Activated T-cell treated with anti-CD3 and anti-CD28 coated beads, Interleukin-2, amount 50 U/mL, for 4 hours (primary cell): ENCODE measurements at regions not wholly inside any gene's neighbourhood (a gene's known extent, or its start where the extent isn't known, plus 50 kb on each side); places are given as distances from the start of the nearest gene placed in this dataset.

Experiments
- ATAC-seq, 2 donors: fragments of 200-7000 bp; cut with Tn5 transposase; one replicate each; pipeline ENCODE4 v1.10.0; 2021
- DNase-seq: peaks from one replicate; pipeline ENCODE4 v3.0.0-alpha.2; 2020
- H3K27me3 Mint-ChIP-seq: one replicate; pipeline ENCODE4 v1.8.0; 2021; ENCODE audit warnings: low read depth, mixed read lengths
- H3K36me3 Mint-ChIP-seq: one replicate; pipeline ENCODE4 v1.8.0; 2022; ENCODE audit warnings: mixed read lengths; ENCODE audit not compliant: insufficient read depth
- H3K4me1 Mint-ChIP-seq: one replicate; pipeline ENCODE4 v1.8.0; 2021; ENCODE audit warnings: low read depth, mixed read lengths
- H3K4me3 Mint-ChIP-seq: one replicate; pipeline ENCODE4 v1.8.0; 2021; ENCODE audit warnings: mild to moderate bottlenecking, moderate library complexity, mixed read lengths
- H3K9me3 Mint-ChIP-seq: one replicate; pipeline ENCODE4 v1.8.0; 2021; ENCODE audit warnings: mixed read lengths

- no peak for ATAC-seq
- no peaks in the 10 kb centered on the region for H3K36me3 Mint-ChIP-seq
Measured at GRCh38 chr13:105670179-105670990, 865.1 kb downstream of the EFNB2 start.

GRCh38 chr13:105665284-105665683, 870.2 kb downstream of the EFNB2 start:
- peaks cover 3% of the 10 kb centered on the region for H3K9me3 Mint-ChIP-seq
- ATAC-seq (no peak), DNase-seq (no peak)
- H3K4me1 Mint-ChIP-seq, result no peaks in the 10 kb centered on the region
- H3K27me3 Mint-ChIP-seq, result no peaks in the 10 kb centered on the region
- H3K4me3 Mint-ChIP-seq, result no peak overlapping the region
- H3K36me3 Mint-ChIP-seq, result no peaks in the 10 kb centered on the region

More at GRCh38 chr13:105670179-105670990, 865.1 kb downstream of the EFNB2 start:
- no peaks in the 10 kb centered on the region for H3K4me1 Mint-ChIP-seq
- no peaks in the 10 kb centered on the region for H3K27me3 Mint-ChIP-seq
- DNase-seq, result no peak
- no peak overlapping the region for H3K4me3 Mint-ChIP-seq
- peaks cover 7% of the 10 kb centered on the region for H3K9me3 Mint-ChIP-seq

DNA sequence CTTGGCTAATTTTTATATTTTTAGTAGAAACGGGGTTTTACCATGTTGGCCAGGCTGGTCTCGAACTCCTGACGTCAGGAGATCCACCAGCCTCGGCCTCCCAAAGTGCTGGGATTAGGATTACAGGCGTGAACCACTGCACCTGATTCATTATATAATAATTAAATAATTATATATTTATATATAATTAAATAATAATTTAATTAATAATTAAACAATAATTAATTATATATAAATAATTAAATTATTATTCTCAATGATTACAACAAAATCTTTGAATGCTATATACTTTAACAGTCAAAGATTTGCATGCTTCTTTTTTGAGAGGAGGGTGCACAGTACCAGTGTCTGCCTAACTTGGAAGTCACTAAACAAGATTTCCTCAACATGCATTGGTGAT, 872.3 kb downstream of the EFNB2 start:
- no peaks in the 10 kb centered on the region for H3K36me3 Mint-ChIP-seq

GRCh38 chr13:105660561-105660960, 874.9 kb downstream of the EFNB2 start:
- DNase-seq, result no peak
- no peaks in the 10 kb centered on the region for H3K4me1 Mint-ChIP-seq
- no peak overlapping the region for H3K4me3 Mint-ChIP-seq
- peaks cover 3% of the 10 kb centered on the region for H3K9me3 Mint-ChIP-seq
- no peaks in the 10 kb centered on the region for H3K36me3 Mint-ChIP-seq
- ATAC-seq, result no peak
- H3K27me3 Mint-ChIP-seq, result no peaks in the 10 kb centered on the region

More for the DNA sequence above, 872.3 kb downstream of the EFNB2 start:
- Mint-ChIP-seq H3K4me3 (no peak overlapping the region), H3K9me3 (peaks cover 3% of the 10 kb centered on the region), H3K4me1 (no peaks in the 10 kb centered on the region), H3K27me3 (no peaks in the 10 kb centered on the region)
- DNase-seq (no peak), ATAC-seq (no peak)

GRCh38 chr13:105658431-105658830, 877.0 kb downstream of the EFNB2 start:
- no peaks in the 10 kb centered on the region for H3K27me3 Mint-ChIP-seq
- no peak overlapping the region for H3K4me3 Mint-ChIP-seq
- peaks cover 3% of the 10 kb centered on the region for H3K9me3 Mint-ChIP-seq
- no peaks in the 10 kb centered on the region for H3K4me1 Mint-ChIP-seq
- DNase-seq (no peak), ATAC-seq (no peak)
- H3K36me3 Mint-ChIP-seq, result no peaks in the 10 kb centered on the region

GRCh38 chr13:105655046-105655445, 880.4 kb downstream of the EFNB2 start:
- no peak for ATAC-seq
- Mint-ChIP-seq H3K36me3 (no peaks in the 10 kb centered on the region), H3K4me3 (no peak overlapping the region)

DNA sequence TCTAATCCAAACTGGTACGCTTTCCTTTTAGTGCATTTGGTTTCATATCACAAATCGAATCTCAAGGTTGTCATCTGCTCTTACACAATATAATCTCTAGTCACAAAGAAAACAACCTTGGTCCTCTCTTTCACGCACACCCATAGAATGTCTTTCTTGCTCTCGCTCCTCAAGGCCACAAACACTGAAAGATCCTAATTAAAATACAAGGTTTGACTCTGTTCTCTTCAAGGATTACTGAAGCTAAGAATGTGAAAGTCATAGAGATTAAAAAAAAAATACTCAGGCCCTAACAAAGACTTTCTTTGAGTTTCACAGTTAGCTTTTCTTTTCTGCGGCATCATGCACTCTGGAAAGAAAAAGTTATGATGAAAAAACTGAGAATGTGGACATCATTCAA, 891.5 kb downstream of the EFNB2 start:
- peaks cover 12% of the 10 kb centered on the region for H3K9me3 Mint-ChIP-seq
- no peaks in the 10 kb centered on the region for H3K4me1 Mint-ChIP-seq
- H3K4me3 Mint-ChIP-seq, result no peak overlapping the region
- no peak for ATAC-seq
- H3K36me3 Mint-ChIP-seq, result no peaks in the 10 kb centered on the region
- H3K27me3 Mint-ChIP-seq, result no peaks in the 10 kb centered on the region
- no peak for DNase-seq

More at GRCh38 chr13:105655046-105655445, 880.4 kb downstream of the EFNB2 start:
- DNase-seq, result no peak
- Mint-ChIP-seq H3K4me1 (no peaks in the 10 kb centered on the region), H3K9me3 (peaks cover 2% of the 10 kb centered on the region), H3K27me3 (no peaks in the 10 kb centered on the region)

- Mint-ChIP-seq H3K36me3 (no peaks in the 10 kb centered on the region), H3K9me3 (peaks cover 3% of the 10 kb centered on the region), H3K27me3 (no peaks in the 10 kb centered on the region), H3K4me1 (no peaks in the 10 kb centered on the region), H3K4me3 (no peak overlapping the region)
- ATAC-seq, result no peak
- DNase-seq, result no peak
Measured at GRCh38 chr13:105642511-105642958, 892.9 kb downstream of the EFNB2 start.

- H3K4me1 Mint-ChIP-seq, result no peaks in the 10 kb centered on the region
- H3K27me3 Mint-ChIP-seq, result no peaks in the 10 kb centered on the region
- no peaks in the 10 kb centered on the region for H3K36me3 Mint-ChIP-seq
- H3K4me3 Mint-ChIP-seq, result no peak overlapping the region
- no peak for ATAC-seq
- H3K9me3 Mint-ChIP-seq, result peaks cover 3% of the 10 kb centered on the region
- no peak for DNase-seq
Measured at GRCh38 chr13:105641121-105641520, 894.3 kb downstream of the EFNB2 start.

DNA sequence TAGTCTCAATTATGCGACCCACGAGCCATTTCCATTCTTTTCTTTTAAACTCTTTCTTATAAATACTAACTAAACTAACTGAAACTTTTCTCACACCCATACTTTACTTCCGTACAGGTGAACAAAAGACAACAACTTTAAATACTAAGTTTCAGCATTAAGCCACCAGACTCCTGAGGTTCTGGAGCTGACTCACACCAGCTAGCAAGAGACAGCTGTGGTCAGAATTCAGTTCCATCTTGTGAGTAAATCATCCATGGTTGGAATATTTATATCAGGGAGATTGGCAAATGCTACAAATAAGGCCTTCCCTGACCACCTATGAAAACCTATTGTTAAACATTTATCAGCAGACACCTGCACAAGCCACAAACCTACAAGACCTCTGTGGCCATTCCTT, 897.0 kb downstream of the EFNB2 start:
- peaks cover 3% of the 10 kb centered on the region for H3K9me3 Mint-ChIP-seq
- DNase-seq (no peak), ATAC-seq (no peak)
- H3K27me3 Mint-ChIP-seq, result no peaks in the 10 kb centered on the region
- H3K4me3 Mint-ChIP-seq, result no peak overlapping the region
- H3K36me3 Mint-ChIP-seq, result no peaks in the 10 kb centered on the region
- no peaks in the 10 kb centered on the region for H3K4me1 Mint-ChIP-seq

- Mint-ChIP-seq H3K36me3 (no peaks in the 10 kb centered on the region), H3K9me3 (no peaks in the 10 kb centered on the region), H3K4me3 (no peak overlapping the region), H3K4me1 (no peaks in the 10 kb centered on the region), H3K27me3 (no peaks in the 10 kb centered on the region)
- ATAC-seq (no peak), DNase-seq (no peak)
Measured at GRCh38 chr13:105634059-105634458, 901.4 kb downstream of the EFNB2 start.

GRCh38 chr13:105630431-105630830, 905.0 kb downstream of the EFNB2 start:
- Mint-ChIP-seq H3K36me3 (no peaks in the 10 kb centered on the region), H3K27me3 (no peaks in the 10 kb centered on the region), H3K4me1 (no peaks in the 10 kb centered on the region), H3K9me3 (peaks cover 6% of the 10 kb centered on the region), H3K4me3 (no peak overlapping the region)
- ATAC-seq, result no peak
- no peak for DNase-seq

DNA sequence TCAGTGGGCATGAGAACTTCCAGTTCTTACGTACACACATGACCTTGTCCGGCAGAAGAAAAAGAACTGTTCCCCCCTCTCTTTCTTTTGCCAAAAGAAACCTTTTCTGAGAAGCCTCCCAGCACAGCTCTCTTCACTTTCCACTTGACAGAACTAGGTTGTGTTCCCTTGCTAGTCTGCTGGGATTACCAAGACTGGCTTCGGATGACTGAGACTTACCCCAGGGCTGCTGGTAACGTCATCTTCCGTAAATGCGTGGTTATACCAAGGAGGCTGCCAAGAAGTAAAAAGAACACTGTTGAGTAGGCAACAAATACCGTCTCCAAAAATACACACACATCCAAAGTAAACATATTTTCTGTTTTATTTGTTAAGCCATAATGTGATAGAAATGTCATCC, 908.2 kb downstream of the EFNB2 start:
- no peaks in the 10 kb centered on the region for H3K36me3 Mint-ChIP-seq
- peaks cover 10% of the 10 kb centered on the region for H3K9me3 Mint-ChIP-seq
- H3K27me3 Mint-ChIP-seq, result no peaks in the 10 kb centered on the region
- DNase-seq (no peak), ATAC-seq (no peak)
- H3K4me1 Mint-ChIP-seq, result no peaks in the 10 kb centered on the region
- H3K4me3 Mint-ChIP-seq, result no peak overlapping the region

- Mint-ChIP-seq H3K4me1 (no peaks in the 10 kb centered on the region), H3K4me3 (no peak overlapping the region), H3K9me3 (peaks cover 10% of the 10 kb centered on the region), H3K27me3 (no peaks in the 10 kb centered on the region), H3K36me3 (no peaks in the 10 kb centered on the region)
- ATAC-seq (no peak), DNase-seq (no peak)
Measured at GRCh38 chr13:105625691-105626090, 909.8 kb downstream of the EFNB2 start.

- DNase-seq (no peak), ATAC-seq (no peak)
- Mint-ChIP-seq H3K4me1 (no peaks in the 10 kb centered on the region), H3K9me3 (no peaks in the 10 kb centered on the region), H3K36me3 (no peaks in the 10 kb centered on the region), H3K4me3 (no peak overlapping the region), H3K27me3 (no peaks in the 10 kb centered on the region)
Measured at GRCh38 chr13:105616333-105617075, 919.0 kb downstream of the EFNB2 start.
